Small intestine (tissue), 7 donors: ENCODE measurements at regions not wholly inside any gene's neighbourhood (a gene's known extent, or its start where the extent isn't known, plus 50 kb on each side); places are given as distances from the start of the nearest gene placed in this dataset.
"Not testable (repeated sequence)": the region's sequence is repeated elsewhere in the genome, so short reads cannot be mapped to it uniquely, and the experiment has no call there.

Source experiments
- DNase-seq, 2 donors: peaks; one replicate each; pipeline versions ENCODE4 v3.0.0 to v3.0.0-alpha.2; 2013
- FAIRE-seq: peaks from 2 replicates; lab custom pipeline; 2012; peaks lifted over from hg19 to GRCh38; lab: Jason Lieb, UNC
- H3K27ac ChIP-seq, 3 donors: one replicate each; pipeline ENCODE4 v1.5.1; 2013; ENCODE audit warnings: low read length in 2 of 3, mild to moderate bottlenecking in 2 of 3, control low read depth in 1 of 3, inconsistent platforms in 1 of 3, low read depth in 1 of 3, moderate library complexity in 1 of 3
- H3K27me3 ChIP-seq, 3 donors: one replicate each; pipeline ENCODE4 v1.6.1; 2013; ENCODE audit warnings: low read length in 3 of 3, inconsistent platforms in 1 of 3; ENCODE audit not compliant: control insufficient read depth in 3 of 3, insufficient read depth in 3 of 3
- H3K36me3 ChIP-seq, 3 donors: one replicate each; pipeline ENCODE4 v1.6.1; 2013; ENCODE audit warnings: low read length in 3 of 3, inconsistent platforms in 1 of 3, low read depth in 1 of 3, mild to moderate bottlenecking in 1 of 3, moderate library complexity in 1 of 3; ENCODE audit not compliant: control insufficient read depth in 3 of 3, insufficient read depth in 2 of 3
- H3K4me1 ChIP-seq, 3 donors: one replicate each; pipeline ENCODE4 v1.6.1; 2013; ENCODE audit warnings: low read length in 2 of 3, inconsistent platforms in 1 of 3, low read depth in 1 of 3, mild to moderate bottlenecking in 1 of 3, moderate library complexity in 1 of 3; ENCODE audit not compliant: control insufficient read depth in 3 of 3, insufficient read depth in 2 of 3
- H3K4me3 ChIP-seq, 3 donors: one replicate each; pipeline ENCODE4 v1.5.1; 2013; ENCODE audit warnings: low read length in 3 of 3, control low read depth in 1 of 3, inconsistent platforms in 1 of 3, low read depth in 1 of 3, mild to moderate bottlenecking in 1 of 3, moderate library complexity in 1 of 3
- H3K9me3 ChIP-seq, 2 donors: one replicate each; pipeline ENCODE4 v1.6.1; 2013; ENCODE audit warnings: low read depth in 1 of 2, low read length in 1 of 2; ENCODE audit not compliant: control insufficient read depth in 2 of 2, insufficient read depth in 1 of 2
- WGBS, 3 donors: extraction: QIAGEN DNeasy Blood & Tissue Kit; methylation state at CpG; one replicate each; pipeline ENCODE4 v1.1.7; 2013; 5-methylcytosine and 5-hydroxymethylcytosine counted together
- donor health status: healthy with polysubstance abuse.
- donor health status: control.
- donor health status: control.
- donor health status: Bipolar disorder and iron deficiency.
- donor health status: healthy.

DNA sequence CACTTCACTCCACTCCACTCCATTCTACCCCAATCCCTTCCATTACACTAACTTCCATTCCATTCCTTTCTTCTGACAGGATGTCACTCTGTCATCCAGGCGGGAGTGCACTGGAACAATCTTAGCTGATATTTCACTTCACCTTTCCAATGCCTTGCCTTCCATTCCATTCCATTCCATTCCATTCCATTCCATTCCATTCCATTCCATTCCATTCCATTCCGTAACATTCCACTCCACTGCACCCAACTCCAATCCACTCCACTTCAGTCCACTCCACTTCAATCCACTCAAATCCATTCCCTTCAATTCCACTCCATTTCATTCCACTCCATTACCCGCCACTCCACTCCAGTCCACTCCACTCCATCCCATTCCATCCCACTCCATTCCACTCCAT is 1099.4 kb downstream of the TSPY10 start:
- no peaks in the 10 kb centered on the region for H3K36me3 ChIP-seq
- no peak overlapping the region for H3K27ac ChIP-seq
- H3K4me3 ChIP-seq = no peak overlapping the region
- H3K9me3 ChIP-seq = no peaks in the 10 kb centered on the region
- peak; percentile 81 to 96 for DNase-seq
- WGBS, 3 donors = 56 to 65% methylated on average over 3 of the region's 3 CpGs; no CpG with 5 or more reads in 1 of the 3 donors
- FAIRE-seq = no peak
- H3K4me1 ChIP-seq = no peaks in the 10 kb centered on the region
- H3K27me3 ChIP-seq = no peaks in the 10 kb centered on the region

DNA sequence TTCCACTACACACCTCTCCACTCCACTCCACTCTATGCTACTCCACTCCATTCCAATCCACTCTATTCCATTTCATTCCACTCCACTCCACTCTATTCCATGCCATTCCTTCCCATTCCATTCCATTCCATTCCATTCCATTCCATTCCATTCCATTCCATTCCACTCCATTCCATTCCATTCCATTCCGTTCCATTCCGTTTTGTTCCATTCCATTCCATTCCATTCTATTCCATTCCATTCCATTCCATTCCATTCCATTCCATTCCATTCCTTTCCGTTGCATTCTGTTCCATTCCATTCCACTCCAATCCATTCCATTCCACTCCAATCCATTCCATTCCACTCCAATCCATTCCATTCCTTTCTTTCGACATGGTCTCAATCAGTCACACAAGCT is 1121.1 kb downstream of the TSPY10 start:
- WGBS, 3 donors = no CpG with 5 or more reads among the region's 4 CpGs
- not testable (repeated sequence) for FAIRE-seq, DNase-seq, H3K9me3 ChIP-seq, H3K27me3 ChIP-seq, H3K4me3 ChIP-seq, H3K27ac ChIP-seq, H3K36me3 ChIP-seq, H3K4me1 ChIP-seq

DNA sequence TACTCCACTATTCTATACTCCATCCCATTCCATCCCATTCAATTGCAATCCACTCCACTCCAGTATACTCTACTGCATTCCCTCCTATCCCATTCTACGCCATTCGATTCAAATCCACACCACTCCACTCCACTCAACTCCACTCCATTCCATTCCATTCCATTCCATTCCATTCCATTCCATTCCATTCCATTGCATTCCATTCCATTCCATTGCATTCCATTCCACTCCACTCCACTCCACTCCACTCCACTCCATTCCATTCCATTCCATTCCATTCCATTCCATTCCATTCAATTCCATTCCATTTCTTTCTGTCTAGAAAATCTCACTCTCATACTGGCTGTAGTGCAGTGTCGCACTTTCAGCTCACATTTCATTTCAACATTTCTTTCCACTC is 1129.4 kb downstream of the TSPY10 start:
- FAIRE-seq = not testable (repeated sequence)

DNA sequence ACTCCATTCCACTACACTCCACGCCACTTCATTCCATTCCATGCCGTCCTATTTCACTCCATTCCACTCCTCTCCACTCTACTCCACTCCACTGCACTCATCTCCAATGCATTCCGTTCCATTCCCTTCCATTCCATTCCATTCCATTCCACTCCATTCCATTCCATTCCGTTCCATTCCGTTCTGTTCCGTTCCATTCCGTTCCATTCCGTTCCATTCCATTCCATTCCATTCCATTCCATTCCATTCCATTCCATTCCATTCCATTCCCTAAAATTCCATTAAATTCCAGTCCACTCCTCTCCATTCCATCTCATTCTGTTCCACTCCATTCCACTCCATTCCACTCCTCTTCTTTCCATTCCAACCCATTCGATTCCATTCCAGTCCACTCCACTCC is 1139.1 kb downstream of the TSPY10 start:
- no peaks in the 10 kb centered on the region for H3K4me1 ChIP-seq
- no peaks in the 10 kb centered on the region for H3K36me3 ChIP-seq
- DNase-seq = peak in 1 of 2 donors; percentile 10
- H3K4me3 ChIP-seq = no peak overlapping the region
- 23 to 47% (median 46%) methylated on average over 5 to 9 of the region's 9 CpGs for WGBS, 3 donors
- no peak overlapping the region for H3K27ac ChIP-seq
- peaks cover 0 to 12% of the 10 kb centered on the region in 2 donors for H3K9me3 ChIP-seq
- FAIRE-seq = no peak
- no peaks in the 10 kb centered on the region for H3K27me3 ChIP-seq

More for the DNA sequence above, 1129.4 kb downstream of the TSPY10 start:
- WGBS, 3 donors = 76 to 84% methylated on average over 3 of the region's 3 CpGs; no CpG with 5 or more reads in 1 of the 3 donors
- not testable (repeated sequence) for H3K4me3 ChIP-seq, H3K27ac ChIP-seq, H3K9me3 ChIP-seq, H3K4me1 ChIP-seq, DNase-seq, H3K36me3 ChIP-seq, H3K27me3 ChIP-seq

DNA sequence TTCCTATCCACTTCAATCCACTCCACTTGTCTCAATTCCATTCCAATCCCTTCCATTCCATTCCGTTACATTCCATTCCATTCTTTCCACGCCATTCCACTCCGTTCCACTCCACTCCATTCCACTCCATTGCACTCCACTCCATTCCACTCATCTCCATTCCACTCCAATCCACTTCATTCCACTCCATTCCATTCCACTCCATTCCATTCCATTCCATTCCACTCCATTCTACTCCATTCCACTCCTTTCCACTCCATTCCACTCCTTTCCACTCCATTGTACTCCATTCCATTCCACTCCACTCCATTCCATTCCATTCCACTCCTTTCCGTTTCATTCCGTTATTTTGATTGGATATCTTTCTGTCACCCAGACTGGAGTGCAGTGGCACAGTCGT is 1158.7 kb downstream of the TSPY10 start:
- Histone ChIP-seq H3K27ac (no peak overlapping the region), H3K9me3 (peaks cover 0 to 6% of the 10 kb centered on the region in 2 donors), H3K4me1 (no peaks in the 10 kb centered on the region), H3K27me3 (no peaks in the 10 kb centered on the region), H3K36me3 (no peaks in the 10 kb centered on the region), H3K4me3 (no peak overlapping the region)
- 48 to 60% (median 54%) methylated on average over 2 to 6 of the region's 6 CpGs for WGBS, 3 donors
- FAIRE-seq (no peak), DNase-seq (no peak)
